ENCODE measurements at regions not wholly inside any gene's neighbourhood (a gene's known extent, or its start where the extent isn't known, plus 50 kb on each side); places are given as distances from the start of the nearest gene placed in this dataset.
"Not testable (repeated sequence)": the region's sequence is repeated elsewhere in the genome, so short reads cannot be mapped to it uniquely, and the experiment has no call there.

- DNase-seq, result no peak
- Mint-ChIP-seq H3K4me3 (no peak overlapping the region), H3K27ac (no peak overlapping the region), H3K9me3 (peaks cover 0 to 14% (median 2%) of the 10 kb centered on the region in 9 donors), H3K36me3 (no peaks in the 10 kb centered on the region), H3K27me3 (peaks cover 0 to 15% (median under 1%) of the 10 kb centered on the region in 5 donors), H3K4me1 (no peaks in the 10 kb centered on the region)
- ATAC-seq, result no peak
- POLR2A ChIA-PET, result no interaction called here
These were observed 234.5 kb downstream of the TFAP2A start for GRCh38 chr6:10180138-10181074.

DNA sequence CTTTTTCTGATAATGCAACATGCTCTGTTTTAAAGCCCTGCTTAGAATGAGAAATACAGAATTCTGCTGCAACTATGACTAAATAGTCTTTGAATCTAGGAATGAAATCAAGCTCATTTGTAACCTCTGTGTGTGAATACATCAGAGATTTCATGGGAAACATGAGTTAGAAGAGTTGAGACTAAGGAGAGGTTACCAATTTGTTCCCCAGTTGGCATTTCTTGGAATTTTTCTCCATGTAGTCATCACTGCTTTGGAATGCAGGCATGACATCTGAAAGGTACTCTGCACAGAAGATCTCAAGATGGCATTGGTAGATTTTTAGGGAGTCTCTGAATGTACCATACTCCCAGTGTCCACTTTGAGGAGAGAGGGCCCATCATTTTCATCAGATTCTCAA, 237.2 kb downstream of the TFAP2A start:
- POLR2A ChIA-PET, result no interaction called here
- Mint-ChIP-seq H3K9me3 (peaks cover 0 to 9% (median 2%) of the 10 kb centered on the region in 9 donors), H3K4me1 (no peaks in the 10 kb centered on the region), H3K36me3 (no peaks in the 10 kb centered on the region), H3K27ac (no peak overlapping the region), H3K27me3 (peaks cover 0 to 15% (median 0%) of the 10 kb centered on the region in 5 donors), H3K4me3 (no peak overlapping the region)
- no peak for ATAC-seq
- DNase-seq, result no peak

GRCh38 chr6:10175362-10175761, 239.5 kb downstream of the TFAP2A start:
- POLR2A ChIA-PET, result no interaction called here
- H3K4me1 Mint-ChIP-seq, result peaks cover 0 to 2% (median 0%) of the 10 kb centered on the region in 4 donors
- no peak overlapping the region for H3K4me3 Mint-ChIP-seq
- ATAC-seq (no peak), DNase-seq (no peak)
- peaks cover 0 to 15% (median 0%) of the 10 kb centered on the region in 5 donors for H3K27me3 Mint-ChIP-seq
- peaks cover 0 to 22% (median 3%) of the 10 kb centered on the region in 9 donors for H3K9me3 Mint-ChIP-seq
- H3K36me3 Mint-ChIP-seq, result peaks cover 0 to 4% (median 0%) of the 10 kb centered on the region in 3 donors
- H3K27ac Mint-ChIP-seq, result no peak overlapping the region

- no peak for DNase-seq
- POLR2A ChIA-PET, result no interaction called here
- Mint-ChIP-seq H3K9me3 (peaks cover 0 to 26% (median 3%) of the 10 kb centered on the region in 9 donors), H3K4me1 (peaks cover 0 to 2% (median 0%) of the 10 kb centered on the region in 4 donors), H3K4me3 (no peak overlapping the region), H3K27me3 (peaks cover 0 to 17% (median 0%) of the 10 kb centered on the region in 5 donors), H3K27ac (no peak overlapping the region), H3K36me3 (peaks cover 0 to 4% (median 0%) of the 10 kb centered on the region in 3 donors)
- no peak for ATAC-seq
These were observed 240.1 kb downstream of the TFAP2A start for GRCh38 chr6:10174761-10175160.

GRCh38 chr6:10174056-10174455, 240.8 kb downstream of the TFAP2A start:
- DNase-seq (no peak), ATAC-seq (no peak)
- Mint-ChIP-seq H3K9me3 (peaks cover 0 to 26% (median 3%) of the 10 kb centered on the region in 9 donors), H3K27me3 (peaks cover 0 to 17% (median 0%) of the 10 kb centered on the region in 5 donors), H3K27ac (peak overlapping the region in 1 of 10 donors; percentile 13), H3K36me3 (peaks cover 0 to 4% (median 0%) of the 10 kb centered on the region in 3 donors), H3K4me3 (no peak overlapping the region), H3K4me1 (peaks cover 0 to 2% (median 0%) of the 10 kb centered on the region in 4 donors)
- POLR2A ChIA-PET, result no interaction called here

GRCh38 chr6:10171706-10172105, 243.2 kb downstream of the TFAP2A start:
- H3K27me3 Mint-ChIP-seq, result peaks cover 0 to 16% (median 0%) of the 10 kb centered on the region in 5 donors
- ATAC-seq, H3K27ac Mint-ChIP-seq, H3K4me3 Mint-ChIP-seq, POLR2A ChIA-PET, DNase-seq, H3K36me3 Mint-ChIP-seq, H3K4me1 Mint-ChIP-seq: not testable (repeated sequence)
- H3K9me3 Mint-ChIP-seq, result peaks cover 0 to 29% (median 3%) of the 10 kb centered on the region in 9 donors

DNA sequence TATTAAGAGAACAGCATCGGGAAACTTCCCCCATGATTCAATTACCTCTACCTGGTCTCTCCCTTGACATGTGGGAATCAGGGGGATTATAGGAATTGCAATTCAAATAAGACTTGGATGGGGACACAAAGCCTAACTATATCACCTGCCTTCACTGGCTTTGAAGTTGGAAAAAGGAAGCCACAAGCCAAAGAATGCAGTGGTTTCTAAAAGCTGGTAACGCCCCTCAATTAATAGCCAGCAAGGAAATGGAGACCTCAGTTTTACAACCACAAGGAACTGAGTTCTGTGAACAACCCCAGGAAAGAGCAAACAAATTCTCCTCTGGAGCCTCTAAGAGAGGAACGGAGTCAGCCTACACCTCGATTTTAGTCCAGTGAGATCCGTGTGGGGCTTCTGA, 244.1 kb downstream of the TFAP2A start:
- POLR2A ChIA-PET, result no interaction called here

DNA sequence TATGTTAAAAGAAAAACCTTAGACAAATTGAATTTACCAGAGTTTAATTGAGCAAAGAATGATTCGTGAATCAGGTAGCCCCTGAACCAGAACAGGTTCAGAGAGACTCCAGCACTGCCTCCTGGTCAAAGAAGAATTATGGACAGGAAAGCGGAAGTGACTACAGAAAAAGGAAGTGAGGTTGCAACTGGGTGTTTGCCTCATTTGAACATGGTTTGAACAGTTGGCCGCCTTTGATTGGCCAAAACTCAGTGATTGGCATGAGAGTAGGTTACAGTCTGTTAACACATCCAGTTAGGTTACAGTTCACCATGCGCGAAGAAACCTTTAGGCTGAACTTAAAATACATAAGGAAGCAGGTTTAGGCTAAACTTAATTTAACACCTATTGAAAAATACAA, 248.8 kb downstream of the TFAP2A start:
- H3K9me3 Mint-ChIP-seq, result peaks cover 0 to 38% (median 3%) of the 10 kb centered on the region in 9 donors
- no peak for DNase-seq
- H3K36me3 Mint-ChIP-seq, result peaks cover 0 to 1% (median 0%) of the 10 kb centered on the region in 3 donors
- H3K27ac Mint-ChIP-seq, result no peak overlapping the region
- H3K4me3 Mint-ChIP-seq, result no peak overlapping the region
- H3K27me3 Mint-ChIP-seq, result peaks cover 0 to 16% (median 0%) of the 10 kb centered on the region in 5 donors
- POLR2A ChIA-PET, result interaction anchor here (0.5 kb wide), 1 partner anchor 31 kb away, joined by 3 read pairs; no protein-coding TSS in a partner anchor
- peaks cover 0 to 2% (median 0%) of the 10 kb centered on the region in 4 donors for H3K4me1 Mint-ChIP-seq
- no peak for ATAC-seq

More for the DNA sequence above, 244.1 kb downstream of the TFAP2A start:
- Mint-ChIP-seq H3K9me3 (peaks cover 0 to 33% (median 3%) of the 10 kb centered on the region in 9 donors), H3K4me1 (peaks cover 0 to 2% (median 0%) of the 10 kb centered on the region in 4 donors), H3K27me3 (peaks cover 0 to 13% (median 0%) of the 10 kb centered on the region in 5 donors), H3K4me3 (no peak overlapping the region), H3K36me3 (peaks cover 0 to 4% (median 0%) of the 10 kb centered on the region in 3 donors), H3K27ac (no peak overlapping the region)
- ATAC-seq (no peak), DNase-seq (no peak)

DNA sequence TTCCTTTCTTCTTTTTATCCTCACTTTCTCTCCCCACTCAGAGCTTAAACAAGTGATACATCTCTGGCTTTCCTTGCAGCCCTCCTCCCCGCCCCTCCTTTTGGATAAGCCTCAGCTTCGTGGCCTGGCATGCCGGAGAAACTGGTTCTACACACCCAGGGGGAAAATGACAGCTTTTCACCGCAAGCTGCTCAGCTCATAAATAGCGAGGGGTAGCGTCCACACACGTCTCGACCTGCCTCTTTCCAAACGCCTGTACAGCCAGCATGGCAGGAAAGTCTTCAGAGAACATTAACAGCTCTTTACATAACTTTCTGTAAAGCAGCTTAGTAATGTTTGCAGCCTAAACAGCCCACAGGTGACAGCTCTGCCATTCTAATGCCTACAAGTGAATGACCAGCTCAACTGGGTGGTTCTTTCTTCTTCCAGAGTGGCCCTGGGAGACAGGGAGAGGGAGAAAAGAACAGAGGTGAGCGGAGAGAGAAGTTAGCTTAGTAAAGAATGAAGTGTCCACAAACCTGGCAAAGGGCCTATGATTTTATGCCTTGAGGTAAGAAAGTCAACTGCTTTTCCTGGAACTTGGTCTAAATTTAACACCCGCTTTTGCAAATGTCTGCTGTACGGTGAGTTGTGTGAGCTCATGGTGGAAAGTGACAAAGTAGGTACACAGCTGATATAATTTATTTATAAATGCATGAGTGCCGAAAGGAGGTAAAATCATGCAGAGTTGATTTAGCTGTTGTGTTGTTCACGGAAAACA, 251.5 kb downstream of the TFAP2A start:
- no peak overlapping the region for H3K27ac Mint-ChIP-seq
- ATAC-seq, result no peak
- DNase-seq, result no peak

DNA sequence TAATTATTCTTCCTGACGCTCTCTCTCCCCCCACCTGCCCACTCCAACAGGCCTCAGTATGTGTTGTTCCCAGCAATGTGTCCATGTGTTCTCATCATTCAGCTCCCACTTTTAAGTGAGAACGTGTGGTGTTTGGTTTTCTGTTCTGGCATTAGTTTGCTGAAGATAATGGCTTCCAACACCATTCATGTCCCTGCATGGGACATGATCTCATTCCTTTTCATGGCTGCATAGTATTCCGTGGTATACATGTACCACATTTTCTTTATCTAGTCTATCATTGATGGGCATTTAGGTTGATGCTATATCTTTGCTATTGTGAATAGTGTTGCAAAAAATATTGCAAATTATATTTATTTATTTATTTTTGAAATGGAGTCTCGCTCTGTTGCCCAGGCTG, 258.0 kb downstream of the TFAP2A start:
- Mint-ChIP-seq H3K4me1 (no peaks in the 10 kb centered on the region), H3K4me3 (no peak overlapping the region), H3K9me3 (peaks cover 0 to 35% (median 10%) of the 10 kb centered on the region in 9 donors), H3K36me3 (no peaks in the 10 kb centered on the region), H3K27ac (no peak overlapping the region), H3K27me3 (peaks cover 0 to 17% (median 3%) of the 10 kb centered on the region in 5 donors)
- DNase-seq (no peak), ATAC-seq (no peak)
- POLR2A ChIA-PET, result no interaction called here

More for the DNA sequence above, 251.5 kb downstream of the TFAP2A start:
- peaks cover 0 to 45% (median 3%) of the 10 kb centered on the region in 9 donors for H3K9me3 Mint-ChIP-seq
- H3K4me1 Mint-ChIP-seq, result no peaks in the 10 kb centered on the region
- H3K27me3 Mint-ChIP-seq, result peaks cover 0 to 17% (median 0%) of the 10 kb centered on the region in 5 donors
- H3K4me3 Mint-ChIP-seq, result no peak overlapping the region
- POLR2A ChIA-PET, result no interaction called here
- no peaks in the 10 kb centered on the region for H3K36me3 Mint-ChIP-seq

GRCh38 chr6:10154251-10154650, 260.6 kb downstream of the TFAP2A start:
- DNase-seq (no peak), ATAC-seq (no peak)
- no peak overlapping the region for H3K27ac Mint-ChIP-seq
- no peak overlapping the region for H3K4me3 Mint-ChIP-seq
- H3K9me3 Mint-ChIP-seq, result peaks cover 0 to 13% (median 9%) of the 10 kb centered on the region in 9 donors
- POLR2A ChIA-PET, result no interaction called here
- H3K27me3 Mint-ChIP-seq, result peaks cover 0 to 3% (median 0%) of the 10 kb centered on the region in 5 donors
- no peaks in the 10 kb centered on the region for H3K36me3 Mint-ChIP-seq
- no peaks in the 10 kb centered on the region for H3K4me1 Mint-ChIP-seq

DNA sequence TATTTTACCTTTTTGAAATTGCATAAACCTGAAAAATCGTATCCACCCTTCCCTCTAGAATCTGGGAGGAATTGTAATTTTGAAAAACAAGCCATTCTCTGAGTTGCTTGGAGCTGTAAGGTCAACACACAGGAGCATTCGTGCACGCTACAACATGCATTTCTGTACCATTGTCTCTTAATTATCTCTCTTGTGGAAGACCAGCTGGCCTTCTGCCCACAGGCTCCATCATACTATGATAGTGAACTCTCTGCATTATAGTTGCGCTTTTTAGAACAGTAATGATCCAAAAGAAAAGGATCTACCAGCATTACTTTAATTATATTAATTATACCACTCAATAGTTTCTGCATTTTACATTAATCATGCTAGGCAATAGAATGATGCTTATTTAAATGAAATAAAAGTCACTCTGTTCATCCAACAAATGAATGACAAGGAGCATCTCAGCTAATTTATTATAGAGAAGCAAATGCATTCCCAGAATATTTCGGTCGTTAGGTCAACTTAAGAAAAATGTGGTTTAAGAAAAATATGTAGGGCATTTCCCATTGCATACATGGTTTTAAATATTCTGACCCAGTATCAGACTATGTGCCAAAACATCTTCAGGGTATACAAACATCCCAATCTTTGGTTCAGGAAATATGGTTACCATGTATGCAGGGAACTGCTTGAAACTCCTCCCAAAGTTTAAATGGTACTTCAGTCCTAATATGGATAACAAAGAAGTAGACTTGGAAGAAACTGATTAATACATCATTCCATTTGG, 263.5 kb downstream of the TFAP2A start:
- DNase-seq, result no peak
- POLR2A ChIA-PET, result no interaction called here
- no peaks in the 10 kb centered on the region for H3K36me3 Mint-ChIP-seq
- H3K4me1 Mint-ChIP-seq, result peaks cover 0 to 4% (median under 1%) of the 10 kb centered on the region in 4 donors
- no peak overlapping the region for H3K27ac Mint-ChIP-seq
- peaks cover 0 to 7% (median 4%) of the 10 kb centered on the region in 9 donors for H3K9me3 Mint-ChIP-seq
- no peak overlapping the region for H3K4me3 Mint-ChIP-seq
- ATAC-seq, result no peak
- H3K27me3 Mint-ChIP-seq, result peaks cover 0 to 3% (median 0%) of the 10 kb centered on the region in 5 donors

Data from naive thymus-derived CD8-positive, alpha-beta T cell (primary cell).